ENCODE measurements at regions not wholly inside any gene's neighbourhood (a gene's known extent, or its start where the extent isn't known, plus 50 kb on each side); places are given as distances from the start of the nearest gene placed in this dataset.
"Not testable (repeated sequence)": the region's sequence is repeated elsewhere in the genome, so short reads cannot be mapped to it uniquely, and the experiment has no call there.

DNA sequence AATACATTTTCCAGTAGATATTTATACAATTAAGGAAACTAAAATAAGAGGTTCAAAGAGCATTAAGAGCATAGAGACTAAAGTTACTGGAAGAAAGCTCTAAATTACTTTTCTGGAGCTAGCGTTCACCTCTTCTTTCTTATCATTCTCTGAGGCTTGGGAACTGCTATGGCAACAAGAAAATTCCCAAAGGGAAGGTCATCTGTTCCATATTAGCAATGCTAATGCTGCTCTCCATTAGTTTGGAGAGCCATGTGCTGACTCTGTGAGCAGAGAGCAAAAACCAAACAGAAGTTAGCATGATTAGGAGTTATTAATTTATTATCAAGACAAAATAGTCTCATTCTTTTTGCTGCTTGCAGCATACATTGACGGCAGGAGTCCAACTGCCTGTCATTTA is 143.1 kb upstream of the SLC16A7 start:
- Histone ChIP-seq H3K9me3 (ENCODE audit: insufficient read depth, low read depth, low read length) (no peaks in the 10 kb centered on the region), H3K27me3 (ENCODE audit: insufficient read depth, low read length) (no peaks in the 10 kb centered on the region), H3K27ac (ENCODE audit: low read length) (no peak overlapping the region), H3K9ac (ENCODE audit: low read depth, low read length) (no peak overlapping the region), H3K4me3 (ENCODE audit: low read length) (no peak overlapping the region), H3K4me1 (ENCODE audit: insufficient read depth, low read length) (peaks cover 7% of the 10 kb centered on the region), H3K36me3 (ENCODE audit: insufficient read depth, low read depth, low read length) (no peaks in the 10 kb centered on the region)

DNA sequence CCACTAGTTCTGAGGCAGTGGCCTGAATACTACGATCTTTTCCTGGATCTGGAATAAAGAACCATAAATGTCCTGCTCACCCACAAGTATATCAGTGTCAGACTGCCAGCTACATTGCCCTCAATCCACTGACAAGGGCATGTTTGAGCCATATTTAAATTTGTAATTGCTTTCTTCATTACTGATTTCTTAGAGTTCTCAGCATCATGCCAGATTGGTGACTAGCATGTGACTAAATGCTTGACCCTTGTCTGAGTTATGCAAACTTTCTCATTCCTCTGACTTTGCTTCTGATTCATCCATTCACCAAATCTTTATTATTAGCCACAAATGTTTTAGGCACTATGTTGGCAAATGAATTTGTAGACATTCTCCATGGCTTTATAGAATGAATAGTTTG is 143.6 kb upstream of the SLC16A7 start:
- H3K9me3 ChIP-seq (ENCODE audit: insufficient read depth, low read depth, low read length) = no peaks in the 10 kb centered on the region
- no peak overlapping the region for H3K9ac ChIP-seq (ENCODE audit: low read depth, low read length)
- no peak overlapping the region for H3K4me3 ChIP-seq (ENCODE audit: low read length)
- H3K36me3 ChIP-seq (ENCODE audit: insufficient read depth, low read depth, low read length) = no peaks in the 10 kb centered on the region
- H3K27me3 ChIP-seq (ENCODE audit: insufficient read depth, low read length) = no peaks in the 10 kb centered on the region
- H3K27ac ChIP-seq (ENCODE audit: low read length) = no peak overlapping the region
- peaks cover 9% of the 10 kb centered on the region for H3K4me1 ChIP-seq (ENCODE audit: insufficient read depth, low read length)

DNA sequence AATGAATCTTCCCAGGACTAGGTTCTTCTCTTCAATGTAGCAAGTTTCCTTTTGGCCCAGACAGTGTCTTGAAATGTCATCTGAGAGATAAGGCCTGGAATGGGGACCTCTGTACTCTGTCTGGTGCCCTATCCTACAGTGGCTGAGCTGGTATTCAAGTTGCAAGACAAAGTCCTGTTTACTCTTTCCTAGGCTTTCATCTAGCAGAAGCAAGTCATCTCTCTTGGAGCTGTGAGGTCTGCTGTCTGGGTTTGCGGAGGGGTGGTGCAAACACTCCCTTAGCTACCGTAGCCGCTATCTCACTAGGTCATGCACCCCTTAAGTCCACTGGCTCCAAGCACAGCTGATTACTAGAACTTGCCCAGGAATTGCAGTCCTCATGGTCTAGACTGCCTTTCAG is 149.7 kb upstream of the SLC16A7 start:
- peaks cover 6% of the 10 kb centered on the region for H3K9me3 ChIP-seq (ENCODE audit: insufficient read depth, low read depth, low read length)
- H3K9ac ChIP-seq (ENCODE audit: low read depth, low read length) = no peak overlapping the region
- no peak overlapping the region for H3K27ac ChIP-seq (ENCODE audit: low read length)
- no peak overlapping the region for H3K4me3 ChIP-seq (ENCODE audit: low read length)
- no peaks in the 10 kb centered on the region for H3K27me3 ChIP-seq (ENCODE audit: insufficient read depth, low read length)
- H3K4me1 ChIP-seq (ENCODE audit: insufficient read depth, low read length) = peaks cover 9% of the 10 kb centered on the region
- no peaks in the 10 kb centered on the region for H3K36me3 ChIP-seq (ENCODE audit: insufficient read depth, low read depth, low read length)

DNA sequence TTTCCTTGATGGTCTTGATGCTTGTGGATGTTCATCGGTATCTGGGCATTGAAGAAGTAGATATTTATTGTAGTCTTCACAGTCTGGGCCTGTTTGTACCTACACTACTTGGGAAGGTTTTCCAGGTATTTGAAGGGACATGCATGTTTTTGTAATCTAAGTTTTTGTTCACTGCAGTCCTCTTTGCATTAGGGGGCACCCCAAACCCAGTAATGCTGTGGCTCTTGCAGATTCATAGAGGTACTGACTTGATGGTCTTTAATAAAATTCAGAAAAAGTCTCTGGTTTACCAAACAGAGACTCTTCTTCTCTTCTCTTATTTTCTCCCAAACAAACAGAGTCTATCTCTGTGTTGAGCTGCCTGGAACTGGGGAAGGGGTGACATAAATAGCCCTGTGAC is 150.9 kb upstream of the SLC16A7 start:
- no peak overlapping the region for H3K27ac ChIP-seq (ENCODE audit: low read length)
- no peaks in the 10 kb centered on the region for H3K36me3 ChIP-seq (ENCODE audit: insufficient read depth, low read depth, low read length)
- no peak overlapping the region for H3K4me3 ChIP-seq (ENCODE audit: low read length)
- peaks cover 17% of the 10 kb centered on the region for H3K9me3 ChIP-seq (ENCODE audit: insufficient read depth, low read depth, low read length)
- H3K9ac ChIP-seq (ENCODE audit: low read depth, low read length) = no peak overlapping the region
- peaks cover 9% of the 10 kb centered on the region for H3K4me1 ChIP-seq (ENCODE audit: insufficient read depth, low read length)
- no peaks in the 10 kb centered on the region for H3K27me3 ChIP-seq (ENCODE audit: insufficient read depth, low read length)

DNA sequence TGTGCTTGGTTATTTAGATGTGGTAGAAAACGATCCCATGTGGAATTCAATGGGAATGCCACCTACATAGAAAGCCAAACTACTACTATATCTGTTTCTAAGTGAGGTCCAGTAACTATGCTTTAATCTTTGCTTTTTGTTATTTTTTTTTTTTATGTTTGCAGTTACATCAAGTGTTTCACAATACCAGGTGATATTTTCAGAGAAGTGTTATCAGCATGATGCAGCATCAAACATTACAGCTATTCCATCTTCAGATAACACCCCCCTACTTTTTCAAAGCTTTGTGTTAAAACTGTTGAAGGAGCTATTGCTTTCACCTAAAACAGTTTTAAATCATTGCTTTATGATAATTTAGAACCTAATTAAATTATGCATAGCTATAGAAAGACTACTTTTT is 163.8 kb upstream of the SLC16A7 start:
- no peak overlapping the region for H3K27ac ChIP-seq (ENCODE audit: low read length)
- peaks cover 10% of the 10 kb centered on the region; the same call in 1 of the 2 replicates for H3K4me1 ChIP-seq (ENCODE audit: insufficient read depth, low read length)
- no peaks in the 10 kb centered on the region for H3K36me3 ChIP-seq (ENCODE audit: insufficient read depth, low read depth, low read length)
- H3K27me3 ChIP-seq (ENCODE audit: insufficient read depth, low read length) = no peaks in the 10 kb centered on the region
- no peak overlapping the region for H3K4me3 ChIP-seq (ENCODE audit: low read length)
- H3K9me3 ChIP-seq (ENCODE audit: insufficient read depth, low read depth, low read length) = no peaks in the 10 kb centered on the region
- no peak overlapping the region for H3K9ac ChIP-seq (ENCODE audit: low read depth, low read length)

DNA sequence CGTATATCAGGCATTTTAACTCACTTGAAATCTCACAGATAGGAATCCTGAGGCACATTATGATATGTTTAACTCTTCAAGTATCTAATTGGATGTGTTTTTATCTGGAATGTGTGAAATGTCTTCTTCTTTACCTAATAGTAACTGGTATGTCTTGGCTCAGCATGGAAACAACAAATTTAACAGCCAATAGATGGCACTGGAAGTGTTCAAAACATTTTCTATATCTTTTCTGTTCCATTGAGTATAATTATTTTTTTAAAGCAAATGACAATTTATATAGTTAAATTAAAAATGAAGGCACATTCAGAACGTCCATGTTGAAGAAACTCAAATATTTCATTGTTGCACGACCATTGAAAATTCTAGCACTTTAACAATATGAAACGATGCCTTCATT is 164.6 kb upstream of the SLC16A7 start:
- Histone ChIP-seq H3K9ac (ENCODE audit: low read depth, low read length) (no peak overlapping the region), H3K27ac (ENCODE audit: low read length) (no peak overlapping the region), H3K27me3 (ENCODE audit: insufficient read depth, low read length) (no peaks in the 10 kb centered on the region), H3K9me3 (ENCODE audit: insufficient read depth, low read depth, low read length) (no peaks in the 10 kb centered on the region), H3K36me3 (ENCODE audit: insufficient read depth, low read depth, low read length) (no peaks in the 10 kb centered on the region), H3K4me1 (ENCODE audit: insufficient read depth, low read length) (peaks cover 10% of the 10 kb centered on the region; the same call in 1 of the 2 replicates), H3K4me3 (ENCODE audit: low read length) (no peak overlapping the region)

DNA sequence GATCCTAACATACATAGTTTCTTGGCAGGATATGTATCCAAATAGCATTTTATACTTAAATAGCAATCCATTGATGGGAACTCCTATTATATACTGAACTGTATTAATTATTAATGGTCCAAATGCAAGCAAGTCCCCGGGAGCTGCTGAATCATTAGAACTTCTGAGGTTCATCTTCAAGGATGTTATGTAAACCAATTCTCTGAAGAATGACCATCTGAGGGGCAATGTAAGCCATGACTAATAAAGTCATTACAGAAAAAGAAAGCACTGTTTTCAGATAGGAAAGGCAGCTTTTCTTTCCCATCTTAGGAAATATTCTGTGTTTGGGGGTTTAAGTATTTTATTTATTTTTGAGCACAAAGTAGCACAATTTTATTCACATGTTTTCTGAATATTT is 166.1 kb upstream of the SLC16A7 start:
- Histone ChIP-seq H3K9ac (ENCODE audit: low read depth, low read length) (no peak overlapping the region), H3K4me3 (ENCODE audit: low read length) (no peak overlapping the region), H3K4me1 (ENCODE audit: insufficient read depth, low read length) (peaks cover 10% of the 10 kb centered on the region; the same call in 1 of the 2 replicates), H3K27me3 (ENCODE audit: insufficient read depth, low read length) (no peaks in the 10 kb centered on the region), H3K9me3 (ENCODE audit: insufficient read depth, low read depth, low read length) (no peaks in the 10 kb centered on the region), H3K27ac (ENCODE audit: low read length) (no peak overlapping the region), H3K36me3 (ENCODE audit: insufficient read depth, low read depth, low read length) (no peaks in the 10 kb centered on the region)

DNA sequence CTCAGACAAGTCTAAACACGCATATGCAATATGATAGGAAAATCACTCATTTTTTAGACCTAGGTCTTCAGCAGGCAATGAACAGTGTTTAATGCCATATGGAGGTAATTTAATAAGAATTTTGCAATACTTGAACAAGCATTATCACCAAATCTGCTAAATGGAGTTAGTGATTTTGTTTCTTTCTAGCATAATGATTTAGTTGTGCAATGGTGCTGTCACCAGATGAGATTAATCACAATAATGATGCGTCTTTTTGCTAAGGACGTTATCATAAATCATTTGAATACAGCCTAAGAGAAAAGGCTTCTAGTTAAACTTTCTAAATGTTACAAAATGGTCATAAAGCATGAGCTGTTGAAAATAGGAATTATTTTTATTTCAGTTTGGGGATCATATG is 170.0 kb upstream of the SLC16A7 start:
- no peaks in the 10 kb centered on the region for H3K4me1 ChIP-seq (ENCODE audit: insufficient read depth, low read length)

DNA sequence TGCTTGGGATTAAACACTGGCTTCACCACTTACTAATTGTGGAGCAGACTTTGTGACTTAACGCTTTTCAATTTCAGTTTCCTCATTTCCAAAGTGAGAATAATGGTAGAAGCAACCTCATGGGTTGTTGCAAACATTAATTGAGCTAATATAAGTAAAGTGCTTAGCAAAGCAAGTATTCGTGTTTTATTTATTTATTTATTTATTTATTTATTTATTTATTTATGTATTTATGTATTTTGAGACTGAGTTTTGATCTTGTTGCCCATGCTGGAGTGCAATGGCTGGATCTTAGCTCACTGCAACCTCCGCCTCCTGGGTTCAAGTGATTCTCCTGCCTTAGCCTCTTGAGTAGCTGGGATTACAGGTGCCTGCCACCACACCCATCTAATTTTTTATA is 171.2 kb upstream of the SLC16A7 start:
- not testable (repeated sequence) for H3K27me3 ChIP-seq (ENCODE audit: insufficient read depth, low read length); H3K9me3 ChIP-seq (ENCODE audit: insufficient read depth, low read depth, low read length); H3K4me1 ChIP-seq (ENCODE audit: insufficient read depth, low read length); H3K9ac ChIP-seq (ENCODE audit: low read depth, low read length); H3K4me3 ChIP-seq (ENCODE audit: low read length); H3K36me3 ChIP-seq (ENCODE audit: insufficient read depth, low read depth, low read length); H3K27ac ChIP-seq (ENCODE audit: low read length)

More for the DNA sequence above, 170.0 kb upstream of the SLC16A7 start:
- Histone ChIP-seq H3K4me3 (ENCODE audit: low read length) (no peak overlapping the region), H3K27ac (ENCODE audit: low read length) (no peak overlapping the region), H3K27me3 (ENCODE audit: insufficient read depth, low read length) (no peaks in the 10 kb centered on the region), H3K9ac (ENCODE audit: low read depth, low read length) (no peak overlapping the region), H3K36me3 (ENCODE audit: insufficient read depth, low read depth, low read length) (no peaks in the 10 kb centered on the region), H3K9me3 (ENCODE audit: insufficient read depth, low read depth, low read length) (no peaks in the 10 kb centered on the region)

DNA sequence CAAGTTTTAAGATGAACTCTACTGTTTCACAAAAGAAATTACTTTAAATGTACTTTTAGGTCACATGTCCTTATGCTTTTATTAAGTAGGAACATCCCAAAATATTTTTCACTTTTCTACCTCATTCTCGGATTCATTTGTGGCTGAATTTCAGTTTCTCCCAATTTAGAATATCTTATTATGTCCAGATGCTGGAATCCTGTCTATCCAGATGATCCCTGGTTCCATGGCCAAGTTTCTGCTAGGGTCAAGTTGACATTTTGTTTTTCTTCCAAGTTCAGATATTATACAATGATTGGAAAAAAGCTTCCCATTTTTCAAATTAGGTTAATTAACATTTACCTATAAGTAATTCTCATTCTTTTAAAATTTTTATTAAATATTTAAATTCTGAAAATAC is 181.8 kb upstream of the SLC16A7 start:
- no peak overlapping the region for H3K27ac ChIP-seq (ENCODE audit: low read length)
- H3K9ac ChIP-seq (ENCODE audit: low read depth, low read length) = no peak overlapping the region
- no peaks in the 10 kb centered on the region for H3K27me3 ChIP-seq (ENCODE audit: insufficient read depth, low read length)
- H3K4me3 ChIP-seq (ENCODE audit: low read length) = no peak overlapping the region
- peaks cover 4% of the 10 kb centered on the region; the same call in 1 of the 2 replicates for H3K4me1 ChIP-seq (ENCODE audit: insufficient read depth, low read length)
- no peaks in the 10 kb centered on the region for H3K36me3 ChIP-seq (ENCODE audit: insufficient read depth, low read depth, low read length)
- H3K9me3 ChIP-seq (ENCODE audit: insufficient read depth, low read depth, low read length) = no peaks in the 10 kb centered on the region

DNA sequence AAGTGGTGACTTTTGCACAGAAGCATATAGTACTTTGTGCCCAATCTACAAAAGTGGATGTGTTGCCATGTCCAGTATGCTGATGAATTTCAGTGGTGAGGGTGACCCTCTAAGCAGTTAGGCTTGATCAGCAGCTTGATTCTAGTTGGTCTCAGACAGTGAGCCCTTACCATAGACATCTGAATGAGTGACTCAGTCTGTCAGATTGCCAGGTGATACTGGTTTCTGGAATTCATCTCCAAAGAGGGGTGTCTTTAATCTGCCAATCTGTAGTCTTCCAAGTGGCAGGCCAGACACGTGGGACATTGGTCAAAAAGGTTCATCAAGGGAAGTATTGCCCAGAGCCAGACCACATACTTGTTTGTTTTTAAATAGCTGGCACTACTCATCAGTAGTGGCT is 187.4 kb upstream of the SLC16A7 start:
- H3K27me3 ChIP-seq (ENCODE audit: insufficient read depth, low read length) = no peaks in the 10 kb centered on the region
- H3K36me3 ChIP-seq (ENCODE audit: insufficient read depth, low read depth, low read length) = no peaks in the 10 kb centered on the region
- no peaks in the 10 kb centered on the region for H3K4me1 ChIP-seq (ENCODE audit: insufficient read depth, low read length)
- H3K9ac ChIP-seq (ENCODE audit: low read depth, low read length) = no peak overlapping the region
- no peak overlapping the region for H3K4me3 ChIP-seq (ENCODE audit: low read length)
- H3K9me3 ChIP-seq (ENCODE audit: insufficient read depth, low read depth, low read length) = no peaks in the 10 kb centered on the region
- H3K27ac ChIP-seq (ENCODE audit: low read length) = no peak overlapping the region

DNA sequence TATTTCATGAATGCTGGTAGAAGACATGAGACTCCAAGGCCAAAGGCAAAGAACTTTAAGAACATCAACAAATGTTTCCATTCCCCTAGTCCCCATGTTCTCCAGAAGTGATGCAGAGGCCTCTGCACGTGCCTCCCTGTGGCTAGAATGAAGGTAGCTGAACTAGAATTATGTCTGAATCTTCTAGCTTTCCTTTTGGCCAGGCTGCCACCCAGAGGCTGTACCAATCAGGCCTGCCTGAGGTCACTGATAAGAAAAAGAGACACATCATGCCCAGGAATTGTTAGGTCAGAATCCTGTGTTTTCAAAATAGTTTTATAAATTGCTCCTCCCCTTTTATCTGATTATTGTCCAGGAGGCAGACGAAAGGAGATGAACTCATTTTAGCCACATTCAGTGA is 188.0 kb upstream of the SLC16A7 start:
- Histone ChIP-seq H3K27me3 (ENCODE audit: insufficient read depth, low read length) (no peaks in the 10 kb centered on the region), H3K4me3 (ENCODE audit: low read length) (no peak overlapping the region), H3K4me1 (ENCODE audit: insufficient read depth, low read length) (no peaks in the 10 kb centered on the region), H3K9me3 (ENCODE audit: insufficient read depth, low read depth, low read length) (no peaks in the 10 kb centered on the region), H3K27ac (ENCODE audit: low read length) (no peak overlapping the region), H3K36me3 (ENCODE audit: insufficient read depth, low read depth, low read length) (no peaks in the 10 kb centered on the region), H3K9ac (ENCODE audit: low read depth, low read length) (no peak overlapping the region)

DNA sequence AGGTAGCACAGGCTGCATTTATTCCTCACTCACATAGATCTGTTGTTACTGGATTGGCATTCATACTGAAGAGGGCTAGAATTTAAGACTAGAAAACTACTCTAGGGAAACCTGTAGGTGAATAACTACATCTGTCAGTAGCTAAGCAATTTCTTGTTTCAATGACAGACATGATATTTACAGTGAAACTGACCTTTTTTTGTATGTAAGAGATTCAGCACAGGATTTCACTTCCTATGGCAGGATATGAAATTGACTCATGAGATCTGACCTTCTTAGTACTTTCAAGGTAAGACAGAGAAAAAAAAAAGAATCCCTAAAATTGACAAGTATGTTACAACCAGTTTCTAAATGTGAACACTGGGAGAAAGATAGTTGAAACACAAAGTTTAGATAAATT is 189.8 kb upstream of the SLC16A7 start:
- Histone ChIP-seq H3K4me1 (ENCODE audit: insufficient read depth, low read length) (no peaks in the 10 kb centered on the region), H3K27me3 (ENCODE audit: insufficient read depth, low read length) (no peaks in the 10 kb centered on the region), H3K36me3 (ENCODE audit: insufficient read depth, low read depth, low read length) (no peaks in the 10 kb centered on the region), H3K4me3 (ENCODE audit: low read length) (no peak overlapping the region), H3K9me3 (ENCODE audit: insufficient read depth, low read depth, low read length) (no peaks in the 10 kb centered on the region), H3K27ac (ENCODE audit: low read length) (no peak overlapping the region), H3K9ac (ENCODE audit: low read depth, low read length) (no peak overlapping the region)

All from iPS-20b (cell line).